ENCODE measurements at regions not wholly inside any gene's neighbourhood (a gene's known extent, or its start where the extent isn't known, plus 50 kb on each side); places are given as distances from the start of the nearest gene placed in this dataset.
"Not testable (repeated sequence)": the region's sequence is repeated elsewhere in the genome, so short reads cannot be mapped to it uniquely, and the experiment has no call there.

- Histone ChIP-seq H3K9me3 (no peaks in the 10 kb centered on the region), H3K4me1 (peaks cover 6% of the 10 kb centered on the region; the same call in 1 of the 2 replicates), H3K27ac (no peak overlapping the region), H3K9ac (no peak overlapping the region), H4K20me1 (no peaks in the 10 kb centered on the region), H3K4me3 (no peak overlapping the region), H3K4me2 (no peak overlapping the region), H3K27me3 (no peaks in the 10 kb centered on the region), H3K36me3 (no peaks in the 10 kb centered on the region)
- no peak for TF ChIP-seq Cebpa-rat (IDR thresholded peaks at IDR 0.05)
These were observed 80.1 kb upstream of the ANKRD1 start for GRCh38 chr10:91000985-91001384.

- peaks cover 23% of the 10 kb centered on the region for H3K4me1 ChIP-seq
- H3K27ac ChIP-seq = no peak overlapping the region
These were observed 81.8 kb upstream of the ANKRD1 start for GRCh38 chr10:91002656-91003055.

GRCh38 chr10:91003379-91003778 is 82.5 kb upstream of the ANKRD1 start:
- H3K27ac ChIP-seq, H3K9ac ChIP-seq, H3K4me3 ChIP-seq, H3K36me3 ChIP-seq, H4K20me1 ChIP-seq, H3K27me3 ChIP-seq, H3K9me3 ChIP-seq: not testable (repeated sequence)
- peak overlapping the region; percentile 5; the same call in 1 of the 2 replicates for H3K4me2 ChIP-seq
- H3K4me1 ChIP-seq = peaks cover 30% of the 10 kb centered on the region

More at GRCh38 chr10:91002656-91003055, 81.8 kb upstream of the ANKRD1 start:
- Histone ChIP-seq H3K27me3 (no peaks in the 10 kb centered on the region), H3K9me3 (no peaks in the 10 kb centered on the region), H3K9ac (no peak overlapping the region), H3K4me3 (no peak overlapping the region), H4K20me1 (no peaks in the 10 kb centered on the region), H3K4me2 (peak overlapping the region; percentile 5; the same call in 1 of the 2 replicates), H3K36me3 (no peaks in the 10 kb centered on the region)
- no peak for TF ChIP-seq Cebpa-rat (IDR thresholded peaks at IDR 0.05)

- not testable (repeated sequence) for H3K4me3 ChIP-seq, H3K36me3 ChIP-seq
- H3K4me1 ChIP-seq = peaks cover 31% of the 10 kb centered on the region
These were observed 84.4 kb upstream of the ANKRD1 start for GRCh38 chr10:91005276-91005675.

GRCh38 chr10:91006001-91006751 is 85.3 kb upstream of the ANKRD1 start:
- Histone ChIP-seq H3K27ac (peak overlapping the region; percentile 48), H4K20me1 (no peaks in the 10 kb centered on the region), H3K27me3 (no peaks in the 10 kb centered on the region), H3K9ac (peak overlapping the region; percentile 28; the same call in 1 of the 2 replicates), H3K4me3 (no peak overlapping the region), H3K36me3 (no peaks in the 10 kb centered on the region), H3K4me2 (peak overlapping the region; percentile 67), H3K4me1 (peaks cover 31% of the 10 kb centered on the region), H3K9me3 (no peaks in the 10 kb centered on the region)
- TF ChIP-seq Cebpa-rat (IDR thresholded peaks at IDR 0.05) = no peak

More at GRCh38 chr10:91005276-91005675, 84.4 kb upstream of the ANKRD1 start:
- not testable (repeated sequence) for H3K27ac ChIP-seq, H4K20me1 ChIP-seq, H3K9me3 ChIP-seq, H3K4me2 ChIP-seq, H3K9ac ChIP-seq, H3K27me3 ChIP-seq

DNA sequence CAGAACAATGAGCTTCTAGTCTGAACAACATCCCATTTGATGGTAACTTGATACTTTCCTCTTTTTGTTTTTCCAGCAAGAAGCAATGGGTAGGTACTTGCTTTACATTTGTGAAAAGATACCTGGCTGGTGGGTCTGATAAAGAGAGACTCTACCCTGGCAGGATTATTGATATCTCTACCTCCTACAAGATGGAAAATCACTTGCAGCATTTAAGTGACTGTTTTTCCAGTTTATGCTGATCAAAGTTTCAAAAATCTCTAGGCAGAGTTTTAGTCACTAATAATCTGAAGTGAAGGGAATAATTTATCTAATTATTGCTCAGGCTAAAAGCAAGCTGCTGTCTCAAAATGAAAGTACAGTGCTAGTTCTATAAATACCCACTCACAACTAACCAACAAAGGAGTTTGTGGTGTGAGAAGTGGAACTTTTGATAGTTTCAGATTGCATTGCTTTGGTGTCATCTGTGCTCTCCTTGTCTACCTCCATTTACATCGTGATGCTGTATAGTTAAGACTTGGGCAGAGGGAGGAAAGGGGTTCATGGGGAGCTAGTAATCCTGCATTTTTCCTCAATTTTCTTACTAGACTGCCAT is 86.0 kb upstream of the ANKRD1 start:
- no peak overlapping the region; the same call in 1 of the 2 replicates for H3K4me3 ChIP-seq
- no peaks in the 10 kb centered on the region for H3K36me3 ChIP-seq
- H4K20me1 ChIP-seq = no peaks in the 10 kb centered on the region
- no peak for TF ChIP-seq Cebpa-rat (IDR thresholded peaks at IDR 0.05)
- peak overlapping the region; percentile 48 for H3K27ac ChIP-seq
- H3K4me2 ChIP-seq = peak overlapping the region; percentile 67
- peaks cover 31% of the 10 kb centered on the region for H3K4me1 ChIP-seq
- H3K9ac ChIP-seq = peak overlapping the region; percentile 28; the same call in 1 of the 2 replicates
- no peaks in the 10 kb centered on the region for H3K27me3 ChIP-seq
- no peaks in the 10 kb centered on the region for H3K9me3 ChIP-seq

DNA sequence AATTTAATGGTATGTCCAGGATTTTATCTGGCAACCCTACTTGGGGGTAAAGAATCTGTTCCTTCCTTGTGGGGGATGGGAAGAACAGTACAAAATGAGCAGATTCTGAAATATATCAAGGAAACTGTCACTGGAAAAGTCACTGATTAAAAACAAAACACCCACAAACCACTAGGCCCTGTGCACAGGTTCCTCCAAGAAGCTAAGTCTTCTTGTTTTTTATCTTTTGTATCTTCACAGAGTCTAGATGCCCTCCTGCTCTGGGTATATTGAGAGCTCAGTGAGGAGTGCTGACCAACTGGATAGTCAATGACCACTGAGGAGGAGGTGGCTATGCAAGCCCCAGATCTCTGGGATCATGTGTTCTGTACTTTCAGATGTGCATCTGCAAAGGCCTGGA is 86.8 kb upstream of the ANKRD1 start:
- TF ChIP-seq Cebpa-rat (IDR thresholded peaks at IDR 0.05) = no peak
- Histone ChIP-seq H3K27ac (peak overlapping the region; percentile 48), H3K27me3 (no peaks in the 10 kb centered on the region), H4K20me1 (no peaks in the 10 kb centered on the region), H3K4me2 (peak overlapping the region; percentile 67), H3K9me3 (no peaks in the 10 kb centered on the region), H3K36me3 (no peaks in the 10 kb centered on the region), H3K4me1 (peaks cover 31% of the 10 kb centered on the region), H3K4me3 (no peak overlapping the region), H3K9ac (no peak overlapping the region)

GRCh38 chr10:91009121-91009520 is 88.2 kb upstream of the ANKRD1 start:
- H3K9me3 ChIP-seq = no peaks in the 10 kb centered on the region
- peaks cover 31% of the 10 kb centered on the region for H3K4me1 ChIP-seq
- TF ChIP-seq Cebpa-rat (IDR thresholded peaks at IDR 0.05) = no peak
- H3K4me2 ChIP-seq = no peak overlapping the region
- no peak overlapping the region for H3K9ac ChIP-seq
- no peaks in the 10 kb centered on the region for H3K27me3 ChIP-seq
- H3K36me3 ChIP-seq = no peaks in the 10 kb centered on the region
- H3K27ac ChIP-seq = no peak overlapping the region
- H4K20me1 ChIP-seq = no peaks in the 10 kb centered on the region
- H3K4me3 ChIP-seq = no peak overlapping the region

- no peak overlapping the region for H3K4me3 ChIP-seq
- no peak overlapping the region for H3K9ac ChIP-seq
- H3K27me3 ChIP-seq = no peaks in the 10 kb centered on the region
- H3K4me1 ChIP-seq = peaks cover 25% of the 10 kb centered on the region
- no peaks in the 10 kb centered on the region for H4K20me1 ChIP-seq
- no peaks in the 10 kb centered on the region for H3K9me3 ChIP-seq
- H3K27ac ChIP-seq = no peak overlapping the region
- no peak for TF ChIP-seq Cebpa-rat (IDR thresholded peaks at IDR 0.05)
- H3K4me2 ChIP-seq = no peak overlapping the region
- H3K36me3 ChIP-seq = no peaks in the 10 kb centered on the region
These were observed 90.1 kb upstream of the ANKRD1 start for GRCh38 chr10:91010952-91011351.

- no peak overlapping the region for H3K27ac ChIP-seq
- no peaks in the 10 kb centered on the region for H3K27me3 ChIP-seq
- H3K4me3 ChIP-seq = no peak overlapping the region
- no peaks in the 10 kb centered on the region for H3K9me3 ChIP-seq
- H3K4me2 ChIP-seq = no peak overlapping the region
- TF ChIP-seq Cebpa-rat (IDR thresholded peaks at IDR 0.05) = no peak
- no peak overlapping the region for H3K9ac ChIP-seq
- H4K20me1 ChIP-seq = no peaks in the 10 kb centered on the region
- H3K4me1 ChIP-seq = peaks cover 10% of the 10 kb centered on the region
- no peaks in the 10 kb centered on the region for H3K36me3 ChIP-seq
These were observed 91.6 kb upstream of the ANKRD1 start for GRCh38 chr10:91012502-91012901.
